Epithelial cell of proximal tubule (primary cell): ENCODE measurements at regions not wholly inside any gene's neighbourhood (a gene's known extent, or its start where the extent isn't known, plus 50 kb on each side); places are given as distances from the start of the nearest gene placed in this dataset.
"Not testable (repeated sequence)": the region's sequence is repeated elsewhere in the genome, so short reads cannot be mapped to it uniquely, and the experiment has no call there.

Source experiments
- DNase-seq: peaks from one replicate; pipeline ENCODE4 v3.0.0-alpha.2; 2011; ENCODE audit warnings: low read depth
- H3K4me3 ChIP-seq: 2 replicates; pipeline ENCODE4 v1.5.1; 2011; ENCODE audit warnings: low read depth, mild to moderate bottlenecking, low read length
- TF ChIP-seq, protein P1 (sequence below): conservative IDR thresholded peaks from 2 replicates; pipeline ENCODE4 v1.5.1; 2012; ENCODE audit warnings: low read depth, mild to moderate bottlenecking, low read length

DNA sequence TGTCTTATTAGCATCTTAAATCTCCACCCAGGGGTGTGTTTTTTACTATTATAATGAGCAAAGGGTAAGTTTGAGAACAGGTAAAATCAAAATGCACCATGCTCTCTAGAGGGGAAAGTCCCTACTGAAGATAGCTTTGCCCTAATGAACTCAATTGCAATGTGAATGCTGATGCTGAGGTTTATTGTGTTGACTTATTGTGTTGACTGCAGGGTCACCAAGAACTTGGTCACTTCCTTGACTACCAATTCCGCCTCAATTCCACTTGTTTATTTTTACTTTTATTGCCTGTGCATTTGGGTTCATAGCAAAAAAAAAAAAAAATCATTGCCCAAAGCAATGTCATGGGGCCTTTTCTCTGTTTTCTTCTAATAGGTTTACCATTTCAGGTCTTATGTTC, 67.7 kb upstream of the SRD5A3 start:
- no peak overlapping the region for H3K4me3 ChIP-seq
- no peak for DNase-seq
- TF ChIP-seq, protein P1, sequence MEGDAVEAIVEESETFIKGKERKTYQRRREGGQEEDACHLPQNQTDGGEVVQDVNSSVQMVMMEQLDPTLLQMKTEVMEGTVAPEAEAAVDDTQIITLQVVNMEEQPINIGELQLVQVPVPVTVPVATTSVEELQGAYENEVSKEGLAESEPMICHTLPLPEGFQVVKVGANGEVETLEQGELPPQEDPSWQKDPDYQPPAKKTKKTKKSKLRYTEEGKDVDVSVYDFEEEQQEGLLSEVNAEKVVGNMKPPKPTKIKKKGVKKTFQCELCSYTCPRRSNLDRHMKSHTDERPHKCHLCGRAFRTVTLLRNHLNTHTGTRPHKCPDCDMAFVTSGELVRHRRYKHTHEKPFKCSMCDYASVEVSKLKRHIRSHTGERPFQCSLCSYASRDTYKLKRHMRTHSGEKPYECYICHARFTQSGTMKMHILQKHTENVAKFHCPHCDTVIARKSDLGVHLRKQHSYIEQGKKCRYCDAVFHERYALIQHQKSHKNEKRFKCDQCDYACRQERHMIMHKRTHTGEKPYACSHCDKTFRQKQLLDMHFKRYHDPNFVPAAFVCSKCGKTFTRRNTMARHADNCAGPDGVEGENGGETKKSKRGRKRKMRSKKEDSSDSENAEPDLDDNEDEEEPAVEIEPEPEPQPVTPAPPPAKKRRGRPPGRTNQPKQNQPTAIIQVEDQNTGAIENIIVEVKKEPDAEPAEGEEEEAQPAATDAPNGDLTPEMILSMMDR = no peak

- DNase-seq, H3K4me3 ChIP-seq: not testable (repeated sequence)
Measured at GRCh38 chr4:55280474-55280873, 65.6 kb upstream of the SRD5A3 start.

DNA sequence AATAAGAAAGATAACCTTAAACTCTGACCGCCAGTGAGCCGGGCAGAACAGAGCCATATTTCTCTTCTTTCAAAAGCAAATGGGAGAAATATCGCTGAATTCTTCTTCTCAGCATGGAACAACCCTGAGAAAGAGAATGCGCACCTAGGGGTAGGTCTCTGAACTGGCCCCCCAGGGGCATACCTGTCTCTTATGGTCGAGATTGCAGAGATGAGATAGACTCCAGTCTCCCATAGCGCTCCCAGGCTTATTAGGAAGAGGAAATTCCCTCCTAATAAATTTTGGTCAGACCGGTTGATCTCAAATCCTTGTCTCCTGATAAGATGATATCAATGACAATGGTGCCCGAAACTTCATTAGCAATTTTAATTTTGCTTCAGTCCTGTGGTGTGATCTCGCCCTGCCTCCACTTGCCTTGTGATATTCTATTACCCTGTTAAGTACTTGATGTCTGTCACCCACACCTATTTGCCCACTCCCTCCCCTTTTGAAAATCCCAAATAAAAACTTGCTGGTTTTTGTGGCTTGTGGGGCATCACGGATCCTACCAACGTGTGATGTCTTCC, 64.8 kb upstream of the SRD5A3 start:
- not testable (repeated sequence) for DNase-seq, H3K4me3 ChIP-seq

- no peak overlapping the region for H3K4me3 ChIP-seq
- no peak for DNase-seq
- TF ChIP-seq, protein P1 = no peak
Measured at GRCh38 chr4:55284331-55284730, 61.7 kb upstream of the SRD5A3 start.

GRCh38 chr4:55291227-55291640, 54.8 kb upstream of the SRD5A3 start:
- TF ChIP-seq, protein P1 = no peak
- DNase-seq = no peak
- no peak overlapping the region for H3K4me3 ChIP-seq

DNA sequence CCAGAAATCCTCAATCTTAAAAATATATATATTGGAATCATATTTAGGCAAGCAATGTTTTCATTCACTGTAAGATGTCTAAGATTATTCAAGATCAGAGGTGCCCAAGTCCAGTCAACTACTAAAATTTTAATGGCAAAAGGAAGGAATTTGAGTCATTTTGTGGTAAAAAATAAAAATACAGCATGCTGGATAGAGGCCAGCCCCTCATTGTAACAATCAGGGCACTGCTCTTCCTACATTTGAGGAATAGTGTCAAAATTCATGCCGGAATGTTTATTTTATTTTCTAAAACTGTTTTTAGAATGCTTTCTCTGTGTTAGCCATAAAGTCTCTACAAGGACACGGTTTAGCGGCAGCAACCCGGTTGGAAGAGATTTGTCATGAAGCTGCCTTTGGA, 49.9 kb upstream of the SRD5A3 start:
- no peak for DNase-seq
- H3K4me3 ChIP-seq = no peak overlapping the region
- TF ChIP-seq, protein P1 = no peak
